MM.1S (cell line): ENCODE measurements at regions not wholly inside any gene's neighbourhood (a gene's known extent, or its start where the extent isn't known, plus 50 kb on each side); places are given as distances from the start of the nearest gene placed in this dataset.

ENCODE experiments used
- CTCF ChIP-seq: fragments of 300-600 bp; sonication (generic); IDR thresholded peaks from 2 replicates; pipeline ENCODE4 v1.5.1; 2016; ENCODE audit warnings: antibody characterized with exemption, low read length, mixed read lengths
- EZH2 ChIP-seq: fragments of 300-600 bp; sonication (generic); optimal IDR thresholded peaks from 2 replicates; pipeline ENCODE3; 2017; ENCODE audit warnings: low read depth, mild to moderate bottlenecking, antibody characterized with exemption, low read length, mixed read lengths
- EZH2phosphoT487 ChIP-seq: fragments of 300-600 bp; sonication (generic); IDR thresholded peaks from 2 replicates; pipeline ENCODE4 v1.6.1; 2018; ENCODE audit warnings: antibody characterized with exemption, low read length

GRCh38 chr15:87121336-87121735 is 1041.7 kb downstream of the AGBL1 start:
- TF ChIP-seq CTCF = no peak
- no peak for TF ChIP-seq EZH2
- TF ChIP-seq EZH2phosphoT487 = no peak
